ENCODE measurements at regions not wholly inside any gene's neighbourhood (a gene's known extent, or its start where the extent isn't known, plus 50 kb on each side); places are given as distances from the start of the nearest gene placed in this dataset.
A peak's percentile ranks its signal among the peaks of the same experiment; 100 is the strongest.

DNA sequence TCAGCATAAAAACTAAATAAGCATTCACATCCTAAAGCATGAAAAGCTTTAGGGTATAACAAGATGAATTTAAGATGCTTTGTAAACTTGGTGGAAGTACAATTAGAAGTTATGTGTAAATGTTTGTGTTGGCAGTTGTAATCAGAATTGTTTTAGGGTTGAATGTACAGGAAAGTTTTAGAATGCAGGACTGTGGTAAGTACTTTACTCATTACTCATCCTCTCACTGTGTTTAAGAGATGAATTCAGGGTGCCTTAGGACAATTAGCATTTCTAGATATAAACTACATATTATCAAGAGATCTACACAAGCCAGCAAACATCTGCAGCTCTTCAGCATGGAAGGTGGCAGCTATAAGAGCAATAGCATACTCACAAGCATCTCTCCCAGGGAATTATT, 77.5 kb upstream of the ELOVL6 start:
- no peak for DNase-seq (ENCODE audit: low spot score)
- in situ Hi-C loops (cut with MboI; ENCODE audit: low pct_unique_long_range_greater_than_20kb, low sequenced_read_pairs, unreplicated experiment): no loop called here
- TF ChIP-seq, protein P1, sequence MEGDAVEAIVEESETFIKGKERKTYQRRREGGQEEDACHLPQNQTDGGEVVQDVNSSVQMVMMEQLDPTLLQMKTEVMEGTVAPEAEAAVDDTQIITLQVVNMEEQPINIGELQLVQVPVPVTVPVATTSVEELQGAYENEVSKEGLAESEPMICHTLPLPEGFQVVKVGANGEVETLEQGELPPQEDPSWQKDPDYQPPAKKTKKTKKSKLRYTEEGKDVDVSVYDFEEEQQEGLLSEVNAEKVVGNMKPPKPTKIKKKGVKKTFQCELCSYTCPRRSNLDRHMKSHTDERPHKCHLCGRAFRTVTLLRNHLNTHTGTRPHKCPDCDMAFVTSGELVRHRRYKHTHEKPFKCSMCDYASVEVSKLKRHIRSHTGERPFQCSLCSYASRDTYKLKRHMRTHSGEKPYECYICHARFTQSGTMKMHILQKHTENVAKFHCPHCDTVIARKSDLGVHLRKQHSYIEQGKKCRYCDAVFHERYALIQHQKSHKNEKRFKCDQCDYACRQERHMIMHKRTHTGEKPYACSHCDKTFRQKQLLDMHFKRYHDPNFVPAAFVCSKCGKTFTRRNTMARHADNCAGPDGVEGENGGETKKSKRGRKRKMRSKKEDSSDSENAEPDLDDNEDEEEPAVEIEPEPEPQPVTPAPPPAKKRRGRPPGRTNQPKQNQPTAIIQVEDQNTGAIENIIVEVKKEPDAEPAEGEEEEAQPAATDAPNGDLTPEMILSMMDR (IDR thresholded peaks at IDR 0.05; ENCODE audit: extremely low read depth, insufficient read depth, missing control alignments): no peak

DNA sequence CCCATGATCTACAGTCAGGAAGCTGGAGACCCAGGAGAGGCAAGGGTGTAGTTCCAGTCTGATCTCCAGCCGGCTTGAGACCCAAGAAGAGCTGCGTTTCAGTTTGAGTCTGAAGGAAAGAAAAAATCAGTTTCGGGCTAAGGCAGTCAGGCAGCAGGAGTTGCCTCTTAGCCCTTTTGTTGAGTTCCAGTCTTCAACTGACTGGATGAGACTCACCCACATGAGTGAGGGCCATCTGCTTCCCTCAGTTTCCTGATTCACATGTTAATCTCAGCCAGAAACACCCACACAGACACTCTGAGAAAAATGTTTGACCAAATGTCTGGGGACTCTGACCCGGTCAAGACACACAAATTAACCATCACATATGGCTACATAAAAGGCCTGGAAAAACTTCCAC, 73.6 kb upstream of the ELOVL6 start:
- in situ Hi-C loops (cut with MboI; ENCODE audit: low pct_unique_long_range_greater_than_20kb, low sequenced_read_pairs, unreplicated experiment): no loop called here
- TF ChIP-seq, protein P1 (IDR thresholded peaks at IDR 0.05; ENCODE audit: extremely low read depth, insufficient read depth, missing control alignments): no peak
- DNase-seq (ENCODE audit: low spot score): no peak

DNA sequence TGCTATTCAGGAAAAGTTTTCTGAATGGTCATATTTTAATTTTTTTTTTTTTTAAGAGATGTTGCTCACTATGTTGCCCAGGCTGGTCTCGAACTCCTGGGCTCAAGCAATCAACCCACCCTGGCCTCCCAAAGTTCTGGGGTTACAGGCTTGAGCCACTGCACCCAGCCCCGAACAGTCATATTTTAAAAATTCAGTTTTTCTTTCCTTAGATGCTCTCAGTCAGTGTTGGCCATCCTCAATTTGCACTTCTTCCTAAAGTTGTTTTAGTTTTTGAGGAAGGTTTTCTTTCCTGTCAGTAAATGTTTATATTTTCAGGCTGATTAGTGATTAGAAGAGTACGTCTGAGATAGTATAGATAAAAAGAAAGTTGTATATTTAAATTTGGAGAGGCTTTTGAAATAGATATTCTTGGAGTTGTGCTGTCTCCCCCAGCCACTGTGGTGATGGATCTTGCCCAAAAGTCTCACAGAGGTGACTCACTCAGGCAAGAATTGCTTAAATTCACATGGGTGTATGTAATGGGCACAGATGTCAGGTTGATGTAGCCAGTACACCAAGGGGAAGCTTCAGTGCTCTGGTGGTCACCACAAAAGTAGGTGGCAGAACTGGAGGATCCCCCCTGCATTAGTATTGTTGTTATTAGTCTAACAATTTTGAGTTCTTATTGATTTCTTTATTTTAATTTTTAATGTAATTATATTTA, 72.2 kb upstream of the ELOVL6 start:
- in situ Hi-C loops (cut with MboI; ENCODE audit: low pct_unique_long_range_greater_than_20kb, low sequenced_read_pairs, unreplicated experiment): no loop called here
- DNase-seq (ENCODE audit: low spot score): no peak
- TF ChIP-seq, protein P1 (IDR thresholded peaks at IDR 0.05; ENCODE audit: extremely low read depth, insufficient read depth, missing control alignments): no peak

DNA sequence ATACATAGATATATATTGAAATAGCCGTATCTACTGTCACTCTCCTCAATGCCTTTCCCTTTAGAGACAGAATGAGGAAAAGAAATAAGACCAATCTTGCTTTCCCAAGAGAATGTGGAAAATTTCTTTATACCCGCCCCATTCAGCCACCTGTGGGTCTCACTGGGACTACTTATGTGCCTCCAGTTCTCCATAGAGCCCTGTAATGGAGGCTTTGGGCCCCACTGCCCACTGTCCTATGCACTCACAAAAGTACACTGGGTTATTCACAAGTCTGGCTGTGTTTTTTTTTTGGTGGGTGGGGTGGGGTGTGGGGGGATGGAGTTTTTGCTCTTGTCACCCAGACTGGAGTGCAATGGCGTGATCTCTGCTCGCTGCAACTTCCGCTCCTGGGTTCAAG, 70.4 kb upstream of the ELOVL6 start:
- TF ChIP-seq, protein P1 (IDR thresholded peaks at IDR 0.05; ENCODE audit: extremely low read depth, insufficient read depth, missing control alignments): no peak
- in situ Hi-C loops (cut with MboI; ENCODE audit: low pct_unique_long_range_greater_than_20kb, low sequenced_read_pairs, unreplicated experiment): no loop called here
- no peak for DNase-seq (ENCODE audit: low spot score)

DNA sequence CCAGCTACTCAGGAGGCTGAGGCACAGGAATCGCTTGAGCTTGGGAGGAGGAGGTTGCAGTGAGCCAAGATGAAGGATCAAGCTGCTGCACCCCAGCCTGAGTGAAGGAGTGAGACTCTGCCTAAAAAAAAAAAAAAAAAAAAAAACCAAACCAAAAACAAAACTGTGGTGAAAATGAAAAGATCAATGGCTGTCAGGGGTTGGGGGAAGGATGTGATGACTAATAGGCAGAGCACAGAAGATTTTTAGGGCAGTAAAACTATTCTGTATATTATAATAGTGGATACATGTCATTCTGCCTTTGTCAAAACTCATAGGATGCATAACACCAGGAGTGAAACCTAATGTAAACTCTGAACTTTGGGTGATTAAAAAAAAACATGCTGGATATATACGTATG, 69.9 kb upstream of the ELOVL6 start:
- in situ Hi-C loops (cut with MboI; ENCODE audit: low pct_unique_long_range_greater_than_20kb, low sequenced_read_pairs, unreplicated experiment): no loop called here
- DNase-seq (ENCODE audit: low spot score): peak; percentile 23
- TF ChIP-seq, protein P1 (IDR thresholded peaks at IDR 0.05; ENCODE audit: extremely low read depth, insufficient read depth, missing control alignments): no peak

- TF ChIP-seq, protein P1 (IDR thresholded peaks at IDR 0.05; ENCODE audit: extremely low read depth, insufficient read depth, missing control alignments): no peak
- in situ Hi-C loops (cut with MboI; ENCODE audit: low pct_unique_long_range_greater_than_20kb, low sequenced_read_pairs, unreplicated experiment): no loop called here
- DNase-seq (ENCODE audit: low spot score): no peak
Measured at GRCh38 chr4:110266136-110266535, 67.7 kb upstream of the ELOVL6 start.

All from GM13977 (cell line).